ENCODE measurements at regions not wholly inside any gene's neighbourhood (a gene's known extent, or its start where the extent isn't known, plus 50 kb on each side); places are given as distances from the start of the nearest gene placed in this dataset.

- Histone ChIP-seq H3K4ac (replicated peaks; ENCODE audit: insufficient read length, low read depth, low read length) (no peak overlapping the region), H3K4me3 (ENCODE audit: extremely low read depth in 1 of 4, insufficient read depth in 2 of 4, low read depth in 3 of 4, low read length in 4 of 4) (no peak overlapping the region), H3K36me3 (ENCODE audit: control insufficient read depth in 2 of 4, insufficient read depth in 4 of 4, low read length in 3 of 4) (no peaks in the 10 kb centered on the region), H3K79me2 (ENCODE audit: control insufficient read depth in 1 of 2, insufficient read depth in 2 of 2, low read length in 2 of 2) (no peaks in the 10 kb centered on the region), H3K27ac (ENCODE audit: low read depth, low read length) (no peak overlapping the region), H4K91ac (replicated peaks; ENCODE audit: insufficient read length, low read length) (no peak overlapping the region), H2AFZ (ENCODE audit: low read length) (no peak overlapping the region), H2BK15ac (ENCODE audit: low read length) (no peak overlapping the region), H2BK20ac (ENCODE audit: low read length) (no peak overlapping the region), H3K27me3 (replicated peaks in 1 of 4; ENCODE audit: control insufficient read depth in 3 of 4, extremely low read depth in 1 of 4, insufficient read depth in 3 of 4, low read length in 3 of 4) (no peaks in the 10 kb centered on the region), H3K23me2 (ENCODE audit: low read depth, low read length) (no peaks in the 10 kb centered on the region), H3K14ac (ENCODE audit: insufficient read length) (no peak overlapping the region), H3K23ac (ENCODE audit: insufficient read length) (no peak overlapping the region), H4K5ac (ENCODE audit: insufficient read length, low read depth, low read length) (no peak overlapping the region), H3K4me2 (ENCODE audit: insufficient read depth in 1 of 2, low read depth in 2 of 2, low read length in 2 of 2) (no peak overlapping the region), H3K79me1 (ENCODE audit: low read depth, low read length) (no peaks in the 10 kb centered on the region), H3K18ac (ENCODE audit: extremely low read depth, low read length) (no peak overlapping the region), H4K20me1 (replicated peaks in 1 of 2; ENCODE audit: control insufficient read depth in 1 of 2, insufficient read depth in 2 of 2, low read length in 2 of 2) (no peaks in the 10 kb centered on the region), H4K8ac (ENCODE audit: extremely low read depth, insufficient read depth, low read length) (no peak overlapping the region), H2AK5ac (ENCODE audit: low read depth, low read length) (no peak overlapping the region), H3K56ac (replicated peaks; ENCODE audit: insufficient read length, low read depth, low read length) (no peak overlapping the region), H3K9ac (replicated peaks in 1 of 4; ENCODE audit: extremely low read depth in 1 of 4, low read depth in 3 of 4, low read length in 3 of 4) (no peak overlapping the region), H3K4me1 (replicated peaks in 1 of 4; ENCODE audit: control insufficient read depth in 3 of 4, insufficient read depth in 4 of 4, low read length in 3 of 4) (no peaks in the 10 kb centered on the region), H2BK120ac (replicated peaks; ENCODE audit: low read depth, low read length) (no peak overlapping the region), H2BK5ac (ENCODE audit: low read depth, low read length) (no peak overlapping the region), H2BK12ac (ENCODE audit: low read depth, low read length) (no peak overlapping the region), H3K9me3 (ENCODE audit: insufficient read depth in 2 of 2, low read depth in 1 of 2, low read length in 1 of 2) (no peaks in the 10 kb centered on the region)
- CTCF ChIA-PET (ENCODE audit: partially characterized antibody): no interaction called here
- 96% methylated on average over 1 of the region's 1 CpG; no CpG with 5 or more reads in 1 of the 2 experiments for WGBS, 2 experiments (ENCODE audit: extremely low coverage in 1 of 2, insufficient coverage in 1 of 2, insufficient read length in 1 of 2, insufficient replicate concordance in 2 of 2, low coverage in 1 of 2, low lambda C conversion rate in 2 of 2, missing lambda C conversion rate in 1 of 2)
- POLR2A ChIA-PET (ENCODE audit: partially characterized antibody): no interaction called here
- TF ChIP-seq SP4 (IDR thresholded peaks at IDR 0.05; ENCODE audit: low read length) (no peak), CHD1 (IDR thresholded peaks at IDR 0.05; ENCODE audit: low read depth, low read length) (no peak), KDM4A (IDR thresholded peaks at IDR 0.05; ENCODE audit: low read depth, low read length, severe bottlenecking) (no peak), PHF8 (conservative IDR thresholded peaks at IDR 0.05; ENCODE audit: low read depth, low read length) (no peak), SUZ12 (IDR thresholded peaks at IDR 0.05; ENCODE audit: low read length) (no peak), RAD21 (IDR thresholded peaks at IDR 0.05 in 1 of 2, conservative IDR thresholded peaks at IDR 0.05 in 1 of 2; ENCODE audit: low read depth in 2 of 2, low read length in 2 of 2) (no peak)
- FAIRE-seq (no peak), DNase-seq (ENCODE audit: low read depth in 1 of 2, low spot score in 2 of 2) (no peak)
Measured at GRCh38 chr12:73984552-73984951, 553.1 kb upstream of the ATXN7L3B start.

Data from H1 (cell line).